K562 (cell line): ENCODE measurements at regions not wholly inside any gene's neighbourhood (a gene's known extent, or its start where the extent isn't known, plus 50 kb on each side); places are given as distances from the start of the nearest gene placed in this dataset.
A peak's percentile ranks its signal among the peaks of the same experiment; 100 is the strongest.

ENCODE experiments used
- ATAC-seq: fragments of 200-7000 bp; cut with Tn5 transposase; 3 replicates; pipeline ENCODE4 v1.9.1; 2020; ENCODE audit warnings: moderate library complexity
- BruUV-seq: library from RNA; stranded (reverse); fragments of 400-500 nt; replicated peaks from 2 replicates; lab custom pipeline; 2021; lab: Mats Ljungman, UMichigan
- CTCF ChIA-PET: fragments of 300-600 bp; formaldehyde crosslinking; extraction: SDS; loops from one replicate; lab custom pipeline; 2021; ENCODE audit warnings: low intra/inter-chr PET ratio; lab: Yijun Ruan, JAX
- POLR2A ChIA-PET: fragments of 300-600, 350-650 bp; sonication (Branson Sonifier 250); formaldehyde crosslinking; extraction: SDS; loops from one replicate; lab custom pipeline; 2021; ENCODE audit warnings: antibody characterized with exemption, inconsistent platforms; lab: Yijun Ruan, JAX
- DNase-seq, 4 experiments: peaks; one replicate each; pipeline versions ENCODE4 v3.0.0 to v3.0.0-alpha.2; 2011 to 2018; ENCODE audit warnings: low spot score in 3 of 4, mixed read lengths in 3 of 4; ENCODE audit errors: extremely low read depth in 1 of 4
- FAIRE-seq: peaks from 2 replicates; lab custom pipeline; 2011; peaks lifted over from hg19 to GRCh38; lab: Jason Lieb, UNC
- H2AFZ ChIP-seq: 2 replicates; pipeline ENCODE4 v1.6.0; 2011; ENCODE audit warnings: low read depth, low read length, control low read depth, inconsistent platforms
- H3K27ac ChIP-seq: fragments of 200-600 bp; 3 replicates; pipeline ENCODE4 v1.8.0; 2011; ENCODE audit warnings: low read depth, mild to moderate bottlenecking, control low read depth, inconsistent platforms, low read length, moderate library complexity, mixed read lengths; ENCODE audit errors: extremely low read depth
- H3K27me3 ChIP-seq, 2 experiments: fragments of 300-600 bp in 1 of 2; 2 replicates in 1 of 2; 3 replicates in 1 of 2; pipeline versions ENCODE4 v1.6.0 to v1.8.0; 2011; ENCODE audit warnings: inconsistent platforms in 2 of 2, low read length in 2 of 2, mild to moderate bottlenecking in 1 of 2, mixed read lengths in 1 of 2, moderate library complexity in 1 of 2; ENCODE audit not compliant: control insufficient read depth in 2 of 2, insufficient read depth in 2 of 2
- H3K36me3 ChIP-seq: fragments of 300-600 bp; 3 replicates; pipeline ENCODE4 v1.8.0; 2011; ENCODE audit warnings: mild to moderate bottlenecking, low read length, inconsistent platforms; ENCODE audit not compliant: control insufficient read depth, insufficient read depth
- H3K4me1 ChIP-seq, 2 experiments: fragments of 200-600 bp in 1 of 2; replicated peaks in 1 of 2; 2 replicates in 1 of 2; 3 replicates in 1 of 2; pipeline versions ENCODE4 v1.5.1 to v1.8.0; 2011; ENCODE audit warnings: inconsistent platforms in 2 of 2, low read length in 2 of 2, mild to moderate bottlenecking in 1 of 2, mixed read lengths in 1 of 2, moderate library complexity in 1 of 2; ENCODE audit not compliant: control insufficient read depth in 2 of 2, insufficient read depth in 2 of 2
- H3K4me2 ChIP-seq: 2 replicates; pipeline ENCODE4 v1.6.1; 2011; ENCODE audit warnings: low read length, control low read depth, inconsistent platforms, mixed read lengths; ENCODE audit not compliant: insufficient read depth
- H3K4me3 ChIP-seq: fragments of 200-600 bp; sonication (generic), shearing (Covaris generic); 2 replicates; pipeline ENCODE4 v1.5.1; 2016; ENCODE audit warnings: control low read depth, inconsistent platforms
- H3K79me2 ChIP-seq: fragments of 200-600 bp; 3 replicates; pipeline ENCODE4 v1.8.0; 2011; ENCODE audit warnings: low read length, inconsistent platforms; ENCODE audit not compliant: control insufficient read depth, insufficient read depth
- H3K9ac ChIP-seq, 2 experiments: 2 replicates each; pipeline versions ENCODE4 v1.6.0 to v1.6.1; 2011; ENCODE audit warnings: low read depth in 2 of 2, low read length in 2 of 2, control low read depth in 1 of 2, inconsistent platforms in 1 of 2, mild to moderate bottlenecking in 1 of 2, mixed read lengths in 1 of 2; ENCODE audit not compliant: insufficient read depth in 1 of 2
- H3K9me1 ChIP-seq: one replicate; pipeline ENCODE4 v1.6.0; 2011; ENCODE audit warnings: inconsistent platforms, mild to moderate bottlenecking, low read length, moderate library complexity; ENCODE audit not compliant: control insufficient read depth, insufficient read depth
- H3K9me3 ChIP-seq: replicated peaks from 2 replicates; pipeline ENCODE4 v1.5.1; 2011; ENCODE audit warnings: low read depth, low read length, inconsistent platforms; ENCODE audit not compliant: control insufficient read depth, insufficient read depth
- H4K20me1 ChIP-seq: replicated peaks from 2 replicates; pipeline ENCODE4 v1.6.1; 2011; ENCODE audit warnings: low read length, inconsistent platforms, mixed read lengths; ENCODE audit not compliant: control insufficient read depth, insufficient read depth
- HNRNPH1 ChIP-seq: fragments of 200-400 bp; formaldehyde crosslinking; optimal IDR thresholded peaks from 2 replicates; pipeline ENCODE3; 2017; ENCODE audit warnings: low read depth, mild to moderate bottlenecking, low read length, moderate library complexity
- MCM5 ChIP-seq: fragments of 450-650 bp; IDR thresholded peaks from 2 replicates; pipeline ENCODE4 v1.6.1; 2016; ENCODE audit warnings: low read depth
- PURB ChIP-seq: sonication (generic); formaldehyde crosslinking; IDR thresholded peaks from 2 replicates; pipeline ENCODE4 v1.9.0; 2021; ENCODE audit warnings: low read depth, mild to moderate bottlenecking, missing genetic modification reagents
- TRIM24 ChIP-seq, 2 experiments: fragments of 450-650 bp; IDR thresholded peaks; 2 replicates each; pipeline ENCODE4 v1.6.1; 2016
- ZC3H8 ChIP-seq: fragments of 450-650 bp; IDR thresholded peaks from 2 replicates; pipeline ENCODE4 v1.6.1; 2017
- ZNF311 ChIP-seq: fragments of 250-450 bp; sonication (Bioruptor Pico); IDR thresholded peaks from 2 replicates; pipeline ENCODE4 v1.4.0; 2020; ENCODE audit warnings: mild to moderate bottlenecking, moderate library complexity
- ZNF384 ChIP-seq: IDR thresholded peaks from 2 replicates; pipeline ENCODE4 v1.6.1; 2012; ENCODE audit warnings: low read depth, low read length, improper control_type of control experiment
- ZNF551 ChIP-seq: fragments of 250-450 bp; sonication (Bioruptor Pico); IDR thresholded peaks from 2 replicates; pipeline ENCODE4 v1.5.0; 2021; ENCODE audit warnings: mild to moderate bottlenecking, moderate library complexity
- ZNF584 ChIP-seq: fragments of 200-800 bp; sonication (Bioruptor generic); IDR thresholded peaks from 2 replicates; pipeline ENCODE4 v1.6.1; 2016; ENCODE audit warnings: low read depth, mild to moderate bottlenecking, missing genetic modification characterization, missing compliant biosample characterization
- ZNF586 ChIP-seq: fragments of 450-650 bp; formaldehyde crosslinking; conservative IDR thresholded peaks from 2 replicates; pipeline ENCODE4 v1.4.0; 2020; ENCODE audit warnings: mild to moderate bottlenecking, moderate library complexity
- WGBS: fragments of 100-300 bp; shearing (Covaris generic); methylation state at CpG from one replicate; pipeline ENCODE4 v1.1.6; 2016; ENCODE audit warnings: low coverage, mixed read lengths; ENCODE audit not compliant: insufficient coverage; ENCODE audit errors: missing lambda C conversion rate; 5-methylcytosine and 5-hydroxymethylcytosine counted together
- in situ Hi-C: fragments of 300-500 bp; cut with MboI; formaldehyde crosslinking; loops from 4 replicates; pipeline ENCODE4 v1.15.0; 2018; ENCODE audit warnings: inconsistent platforms, mixed read lengths
- intact Hi-C: fragments of 100-400 bp; cut with micrococcal nuclease; formaldehyde crosslinking; loops from 2 replicates; pipeline ENCODE4 v1.14.2; 2022
- TF ChIP-seq, protein P1 (sequence below): sonication (generic); formaldehyde crosslinking; IDR thresholded peaks from 2 replicates; pipeline ENCODE4 v1.5.0; 2020; ENCODE audit warnings: missing genetic modification reagents
- TF ChIP-seq, protein P2 (sequence below): fragments of 450-650 bp; IDR thresholded peaks from 2 replicates; pipeline ENCODE4 v1.6.1; 2017; ENCODE audit warnings: antibody characterized with exemption, mild to moderate bottlenecking
- TF ChIP-seq, protein P3 (sequence below): IDR thresholded peaks from 3 replicates; pipeline ENCODE4 v1.6.1; 2011; ENCODE audit warnings: borderline replicate concordance, mild to moderate bottlenecking, moderate library complexity; ENCODE audit not compliant: insufficient read length; ENCODE audit errors: extremely low read depth
- TF ChIP-seq, protein P4 (sequence below): sonication (generic); formaldehyde crosslinking; IDR thresholded peaks from 2 replicates; pipeline ENCODE4 v1.8.0; 2022; ENCODE audit warnings: missing genetic modification reagents, mild to moderate bottlenecking, moderate library complexity, borderline replicate concordance

DNA sequence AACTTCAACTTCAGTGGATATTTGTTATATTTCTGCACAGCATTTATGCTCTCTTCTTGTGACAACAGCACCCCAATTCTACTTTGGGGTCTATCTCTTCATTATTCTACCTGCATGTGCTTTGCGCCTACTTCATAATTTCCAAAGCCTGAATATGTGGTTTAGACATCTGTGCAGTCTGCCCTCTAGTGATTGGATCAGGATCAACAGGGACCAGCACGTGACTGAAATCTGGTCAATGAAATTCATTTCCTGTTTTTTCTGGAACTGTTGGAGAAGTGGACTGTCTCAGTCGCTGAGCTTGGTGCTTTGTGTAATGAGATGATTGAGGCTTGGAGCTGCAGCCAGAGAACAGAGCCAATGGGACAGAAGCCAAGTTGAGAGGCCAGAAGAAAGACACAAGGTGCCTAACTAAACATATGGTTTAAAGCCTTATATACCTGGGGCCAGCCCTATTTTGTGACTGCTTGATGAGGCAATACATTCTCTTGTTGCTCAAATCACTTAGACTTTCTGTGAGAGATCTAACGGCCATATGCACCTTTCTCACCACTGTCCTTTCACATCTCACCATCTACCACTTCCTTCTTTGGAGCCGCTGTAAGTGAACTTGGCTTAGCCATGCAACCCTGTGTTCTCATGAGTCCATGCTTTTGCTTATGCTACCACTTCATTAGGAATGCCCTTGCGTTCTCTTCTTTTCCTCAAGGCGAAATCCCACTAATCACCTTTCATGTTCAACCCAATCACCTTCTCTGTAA lies 68.8 kb upstream of the PPP2R2B start:
- H3K4me1 ChIP-seq: no peaks in the 10 kb centered on the region
- H3K4me2 ChIP-seq: no peak overlapping the region
- no peaks in the 10 kb centered on the region for H4K20me1 ChIP-seq
- CTCF ChIA-PET: no interaction called here
- in situ Hi-C loops: no loop called here
- peak; percentile 60; the same call in 2 of the 3 replicates for ATAC-seq
- no peaks in the 10 kb centered on the region for H3K36me3 ChIP-seq
- under 1% methylated on average over 7 of the region's 7 CpGs for WGBS
- H3K9me3 ChIP-seq: no peaks in the 10 kb centered on the region
- POLR2A ChIA-PET: no interaction called here
- intact Hi-C loops: no loop called here
- FAIRE-seq: no peak
- peak; percentile 14 to 23 (median 16) for DNase-seq
- H3K9ac ChIP-seq: no peak overlapping the region
- H3K79me2 ChIP-seq: no peaks in the 10 kb centered on the region
- H3K27me3 ChIP-seq: no peaks in the 10 kb centered on the region
- BruUV-seq: no TSS peak
- H3K27ac ChIP-seq: no peak overlapping the region
- H2AFZ ChIP-seq: no peak overlapping the region
- no peak overlapping the region for H3K4me3 ChIP-seq
- no peaks in the 10 kb centered on the region for H3K9me1 ChIP-seq
- TF ChIP-seq, protein P1, sequence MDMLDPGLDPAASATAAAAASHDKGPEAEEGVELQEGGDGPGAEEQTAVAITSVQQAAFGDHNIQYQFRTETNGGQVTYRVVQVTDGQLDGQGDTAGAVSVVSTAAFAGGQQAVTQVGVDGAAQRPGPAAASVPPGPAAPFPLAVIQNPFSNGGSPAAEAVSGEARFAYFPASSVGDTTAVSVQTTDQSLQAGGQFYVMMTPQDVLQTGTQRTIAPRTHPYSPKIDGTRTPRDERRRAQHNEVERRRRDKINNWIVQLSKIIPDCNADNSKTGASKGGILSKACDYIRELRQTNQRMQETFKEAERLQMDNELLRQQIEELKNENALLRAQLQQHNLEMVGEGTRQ (CRISPR knock-in tag): peak; percentile 93
- TF ChIP-seq, protein P2, sequence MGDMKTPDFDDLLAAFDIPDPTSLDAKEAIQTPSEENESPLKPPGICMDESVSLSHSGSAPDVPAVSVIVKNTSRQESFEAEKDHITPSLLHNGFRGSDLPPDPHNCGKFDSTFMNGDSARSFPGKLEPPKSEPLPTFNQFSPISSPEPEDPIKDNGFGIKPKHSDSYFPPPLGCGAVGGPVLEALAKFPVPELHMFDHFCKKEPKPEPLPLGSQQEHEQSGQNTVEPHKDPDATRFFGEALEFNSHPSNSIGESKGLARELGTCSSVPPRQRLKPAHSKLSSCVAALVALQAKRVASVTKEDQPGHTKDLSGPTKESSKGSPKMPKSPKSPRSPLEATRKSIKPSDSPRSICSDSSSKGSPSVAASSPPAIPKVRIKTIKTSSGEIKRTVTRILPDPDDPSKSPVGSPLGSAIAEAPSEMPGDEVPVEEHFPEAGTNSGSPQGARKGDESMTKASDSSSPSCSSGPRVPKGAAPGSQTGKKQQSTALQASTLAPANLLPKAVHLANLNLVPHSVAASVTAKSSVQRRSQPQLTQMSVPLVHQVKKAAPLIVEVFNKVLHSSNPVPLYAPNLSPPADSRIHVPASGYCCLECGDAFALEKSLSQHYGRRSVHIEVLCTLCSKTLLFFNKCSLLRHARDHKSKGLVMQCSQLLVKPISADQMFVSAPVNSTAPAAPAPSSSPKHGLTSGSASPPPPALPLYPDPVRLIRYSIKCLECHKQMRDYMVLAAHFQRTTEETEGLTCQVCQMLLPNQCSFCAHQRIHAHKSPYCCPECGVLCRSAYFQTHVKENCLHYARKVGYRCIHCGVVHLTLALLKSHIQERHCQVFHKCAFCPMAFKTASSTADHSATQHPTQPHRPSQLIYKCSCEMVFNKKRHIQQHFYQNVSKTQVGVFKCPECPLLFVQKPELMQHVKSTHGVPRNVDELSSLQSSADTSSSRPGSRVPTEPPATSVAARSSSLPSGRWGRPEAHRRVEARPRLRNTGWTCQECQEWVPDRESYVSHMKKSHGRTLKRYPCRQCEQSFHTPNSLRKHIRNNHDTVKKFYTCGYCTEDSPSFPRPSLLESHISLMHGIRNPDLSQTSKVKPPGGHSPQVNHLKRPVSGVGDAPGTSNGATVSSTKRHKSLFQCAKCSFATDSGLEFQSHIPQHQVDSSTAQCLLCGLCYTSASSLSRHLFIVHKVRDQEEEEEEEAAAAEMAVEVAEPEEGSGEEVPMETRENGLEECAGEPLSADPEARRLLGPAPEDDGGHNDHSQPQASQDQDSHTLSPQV: no peak
- TF ChIP-seq HNRNPH1: no peak
- TF ChIP-seq ZNF586 (CRISPR knock-in tag): no peak
- TF ChIP-seq PURB (CRISPR knock-in tag): no peak
- no peak for TF ChIP-seq ZNF551
- TF ChIP-seq, protein P3, sequence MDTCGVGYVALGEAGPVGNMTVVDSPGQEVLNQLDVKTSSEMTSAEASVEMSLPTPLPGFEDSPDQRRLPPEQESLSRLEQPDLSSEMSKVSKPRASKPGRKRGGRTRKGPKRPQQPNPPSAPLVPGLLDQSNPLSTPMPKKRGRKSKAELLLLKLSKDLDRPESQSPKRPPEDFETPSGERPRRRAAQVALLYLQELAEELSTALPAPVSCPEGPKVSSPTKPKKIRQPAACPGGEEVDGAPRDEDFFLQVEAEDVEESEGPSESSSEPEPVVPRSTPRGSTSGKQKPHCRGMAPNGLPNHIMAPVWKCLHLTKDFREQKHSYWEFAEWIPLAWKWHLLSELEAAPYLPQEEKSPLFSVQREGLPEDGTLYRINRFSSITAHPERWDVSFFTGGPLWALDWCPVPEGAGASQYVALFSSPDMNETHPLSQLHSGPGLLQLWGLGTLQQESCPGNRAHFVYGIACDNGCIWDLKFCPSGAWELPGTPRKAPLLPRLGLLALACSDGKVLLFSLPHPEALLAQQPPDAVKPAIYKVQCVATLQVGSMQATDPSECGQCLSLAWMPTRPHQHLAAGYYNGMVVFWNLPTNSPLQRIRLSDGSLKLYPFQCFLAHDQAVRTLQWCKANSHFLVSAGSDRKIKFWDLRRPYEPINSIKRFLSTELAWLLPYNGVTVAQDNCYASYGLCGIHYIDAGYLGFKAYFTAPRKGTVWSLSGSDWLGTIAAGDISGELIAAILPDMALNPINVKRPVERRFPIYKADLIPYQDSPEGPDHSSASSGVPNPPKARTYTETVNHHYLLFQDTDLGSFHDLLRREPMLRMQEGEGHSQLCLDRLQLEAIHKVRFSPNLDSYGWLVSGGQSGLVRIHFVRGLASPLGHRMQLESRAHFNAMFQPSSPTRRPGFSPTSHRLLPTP: no peak
- no peak for TF ChIP-seq ZNF384
- no peak for TF ChIP-seq ZNF311 (CRISPR knock-in tag)
- no peak for TF ChIP-seq TRIM24 (IDR thresholded peaks at IDR 0.05)
- no peak for TF ChIP-seq ZNF584
- TF ChIP-seq ZC3H8: no peak
- TF ChIP-seq, protein P4, sequence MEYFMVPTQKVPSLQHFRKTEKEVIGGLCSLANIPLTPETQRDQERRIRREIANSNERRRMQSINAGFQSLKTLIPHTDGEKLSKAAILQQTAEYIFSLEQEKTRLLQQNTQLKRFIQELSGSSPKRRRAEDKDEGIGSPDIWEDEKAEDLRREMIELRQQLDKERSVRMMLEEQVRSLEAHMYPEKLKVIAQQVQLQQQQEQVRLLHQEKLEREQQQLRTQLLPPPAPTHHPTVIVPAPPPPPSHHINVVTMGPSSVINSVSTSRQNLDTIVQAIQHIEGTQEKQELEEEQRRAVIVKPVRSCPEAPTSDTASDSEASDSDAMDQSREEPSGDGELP (CRISPR knock-in tag): no peak
- no peak for TF ChIP-seq MCM5
